PC-9 (cell line): ENCODE measurements at regions not wholly inside any gene's neighbourhood (a gene's known extent, or its start where the extent isn't known, plus 50 kb on each side); places are given as distances from the start of the nearest gene placed in this dataset.
"Not testable (repeated sequence)": the region's sequence is repeated elsewhere in the genome, so short reads cannot be mapped to it uniquely, and the experiment has no call there.

ENCODE experiments used
- BruUV-seq: library from RNA; stranded (reverse); fragments of 400-500 nt; replicated peaks from 2 replicates; lab custom pipeline; 2021; lab: Mats Ljungman, UMichigan
- CTCF ChIA-PET: fragments of 300-600 bp; sonication (Branson Sonifier 250); formaldehyde crosslinking; loops from one replicate; lab custom pipeline; 2022; ENCODE audit warnings: antibody characterized with exemption; lab: Charles Lee
- POLR2A ChIA-PET: fragments of 300-600 bp; sonication (Branson Sonifier 250); formaldehyde crosslinking; loops from one replicate; lab custom pipeline; 2022; ENCODE audit warnings: antibody characterized with exemption; ENCODE audit not compliant: unreplicated experiment; lab: Charles Lee
- DNase-seq, 2 experiments: peaks; one replicate each; pipeline versions ENCODE4 v3.0.0 to v3.0.0-alpha.2; 2015 to 2022; ENCODE audit warnings: mixed read lengths in 1 of 2
- H2AFZ ChIP-seq: fragments of 200-600 bp; sonication (generic); 2 replicates; pipeline ENCODE4 v1.8.1; 2017; ENCODE audit warnings: antibody characterized with exemption
- H3F3A ChIP-seq: fragments of 200-600 bp; sonication (generic); 2 replicates; pipeline ENCODE4 v1.8.1; 2017; ENCODE audit warnings: antibody characterized with exemption, mild to moderate bottlenecking, low read depth; ENCODE audit not compliant: insufficient read depth
- H3K27ac ChIP-seq: fragments of 200-600 bp; sonication (generic); 2 replicates; pipeline ENCODE4 v1.6.1; 2016; ENCODE audit warnings: mixed run types
- H3K27me3 ChIP-seq: fragments of 200-600 bp; sonication (generic); 2 replicates; pipeline ENCODE4 v1.6.1; 2016; ENCODE audit warnings: low read depth, mixed run types; ENCODE audit not compliant: insufficient read depth
- H3K36me3 ChIP-seq: fragments of 200-600 bp; sonication (generic); 2 replicates; pipeline ENCODE4 v1.6.1; 2016; ENCODE audit warnings: low read depth, mixed run types
- H3K4me1 ChIP-seq: fragments of 200-600 bp; sonication (generic); replicated peaks from 2 replicates; pipeline ENCODE4 v1.6.1; 2016; ENCODE audit warnings: mixed run types; ENCODE audit not compliant: insufficient read depth
- H3K4me2 ChIP-seq: fragments of 200-600 bp; sonication (generic); 2 replicates; pipeline ENCODE4 v1.6.1; 2017; ENCODE audit warnings: mixed run types
- H3K4me3 ChIP-seq: fragments of 200-600 bp; sonication (generic); 2 replicates; pipeline ENCODE4 v1.6.1; 2016; ENCODE audit warnings: mixed run types
- H3K79me2 ChIP-seq: fragments of 200-600 bp; sonication (generic); 2 replicates; pipeline ENCODE4 v1.6.1; 2017; ENCODE audit warnings: low read depth, mixed run types
- H3K9me2 ChIP-seq: fragments of 200-600 bp; sonication (generic); 2 replicates; pipeline ENCODE4 v1.8.1; 2017; ENCODE audit warnings: mild to moderate bottlenecking; ENCODE audit not compliant: insufficient read depth
- H3K9me3 ChIP-seq: fragments of 200-600 bp; sonication (generic); 2 replicates; pipeline ENCODE4 v1.8.1; 2016; ENCODE audit warnings: low read depth; ENCODE audit not compliant: insufficient read depth
- H4K20me1 ChIP-seq: fragments of 200-600 bp; sonication (generic); 2 replicates; pipeline ENCODE4 v1.8.1; 2017; ENCODE audit not compliant: insufficient read depth
- CTCF ChIP-seq: fragments of 200-600 bp; sonication (generic); conservative IDR thresholded peaks from 2 replicates; pipeline ENCODE4 v1.6.1; 2017; ENCODE audit warnings: mixed run types, antibody characterized with exemption, mild to moderate bottlenecking, moderate library complexity
- EZH2 ChIP-seq: fragments of 200-600 bp; sonication (generic); IDR thresholded peaks from 2 replicates; pipeline ENCODE4 v1.8.0; 2017; ENCODE audit warnings: antibody characterized with exemption, low read depth
- intact Hi-C: fragments of 100-400 bp; cut with micrococcal nuclease; formaldehyde crosslinking; loops from one replicate; pipeline ENCODE4 v1.10.0; 2022; ENCODE audit not compliant: unreplicated experiment

GRCh38 chr11:67787681-67788340 lies 113.4 kb upstream of the ALDH3B2 start:
- Histone ChIP-seq H3K27ac (peak overlapping the region; percentile 29; the same call in 1 of the 2 replicates), H3K4me1 (peaks cover 19% of the 10 kb centered on the region), H3K4me2 (peak overlapping the region; percentile 62)
- BruUV-seq, H3F3A ChIP-seq, H3K9me2 ChIP-seq, H2AFZ ChIP-seq, H3K9me3 ChIP-seq, H4K20me1 ChIP-seq, H3K27me3 ChIP-seq, H3K4me3 ChIP-seq, H3K36me3 ChIP-seq, CTCF ChIA-PET, DNase-seq, H3K79me2 ChIP-seq: not testable (repeated sequence)
- POLR2A ChIA-PET: interaction anchor here (0.7 kb wide), 1 partner anchor 265 kb away, joined by 3 read pairs; no protein-coding TSS in a partner anchor
- intact Hi-C loops: loop anchor here (5.0 kb wide), 1 partner anchor 61 kb away; no protein-coding TSS in a partner anchor

- H3K4me2 ChIP-seq, BruUV-seq, H3K36me3 ChIP-seq, H4K20me1 ChIP-seq, H3K9me3 ChIP-seq, H3K9me2 ChIP-seq, H2AFZ ChIP-seq, H3F3A ChIP-seq, intact Hi-C loops, POLR2A ChIA-PET, H3K27me3 ChIP-seq, H3K4me3 ChIP-seq, DNase-seq, H3K79me2 ChIP-seq, CTCF ChIA-PET, H3K27ac ChIP-seq, H3K4me1 ChIP-seq: not testable (repeated sequence)
Measured at GRCh38 chr11:67781967-67782366, 107.5 kb upstream of the ALDH3B2 start.

- H3K4me3 ChIP-seq, H3K9me2 ChIP-seq, H3K4me2 ChIP-seq, CTCF ChIA-PET, H3K27ac ChIP-seq, H2AFZ ChIP-seq, H3K79me2 ChIP-seq, H3K9me3 ChIP-seq, H3K27me3 ChIP-seq, BruUV-seq, H3K36me3 ChIP-seq, DNase-seq, intact Hi-C loops, H3F3A ChIP-seq, H3K4me1 ChIP-seq, H4K20me1 ChIP-seq, POLR2A ChIA-PET: not testable (repeated sequence)
Measured at GRCh38 chr11:67781506-67781905, 107.1 kb upstream of the ALDH3B2 start.

GRCh38 chr11:67780056-67780455 lies 105.6 kb upstream of the ALDH3B2 start:
- H3K4me1 ChIP-seq: no peaks in the 10 kb centered on the region
- H3K27ac ChIP-seq: no peak overlapping the region
- no peaks in the 10 kb centered on the region for H4K20me1 ChIP-seq
- TF ChIP-seq CTCF: no peak
- no peak for TF ChIP-seq EZH2
- ChIA-PET CTCF (no interaction called here), POLR2A (no interaction called here)
- no peaks in the 10 kb centered on the region for H3F3A ChIP-seq
- no peak for DNase-seq
- no peaks in the 10 kb centered on the region for H3K36me3 ChIP-seq
- intact Hi-C loops: no loop called here
- H3K27me3 ChIP-seq: peaks cover 5% of the 10 kb centered on the region; the same call in 1 of the 2 replicates
- BruUV-seq: no TSS peak
- no peaks in the 10 kb centered on the region for H3K9me3 ChIP-seq
- H2AFZ ChIP-seq: no peak overlapping the region
- no peaks in the 10 kb centered on the region for H3K9me2 ChIP-seq
- H3K79me2 ChIP-seq: no peaks in the 10 kb centered on the region
- H3K4me3 ChIP-seq: no peak overlapping the region
- H3K4me2 ChIP-seq: no peak overlapping the region

- H2AFZ ChIP-seq, H3K9me3 ChIP-seq, H3K27ac ChIP-seq, H3K4me1 ChIP-seq, intact Hi-C loops, DNase-seq, H3K9me2 ChIP-seq, BruUV-seq, H3K36me3 ChIP-seq, POLR2A ChIA-PET, H3K4me2 ChIP-seq, H3K4me3 ChIP-seq, H3K79me2 ChIP-seq, H4K20me1 ChIP-seq, CTCF ChIA-PET, H3F3A ChIP-seq: not testable (repeated sequence)
- H3K27me3 ChIP-seq: peaks cover 12% of the 10 kb centered on the region; the same call in 1 of the 2 replicates
Measured at GRCh38 chr11:67779189-67779875, 104.9 kb upstream of the ALDH3B2 start.
